ENCODE measurements at regions not wholly inside any gene's neighbourhood (a gene's known extent, or its start where the extent isn't known, plus 50 kb on each side); places are given as distances from the start of the nearest gene placed in this dataset.
"Not testable (repeated sequence)": the region's sequence is repeated elsewhere in the genome, so short reads cannot be mapped to it uniquely, and the experiment has no call there.

DNA sequence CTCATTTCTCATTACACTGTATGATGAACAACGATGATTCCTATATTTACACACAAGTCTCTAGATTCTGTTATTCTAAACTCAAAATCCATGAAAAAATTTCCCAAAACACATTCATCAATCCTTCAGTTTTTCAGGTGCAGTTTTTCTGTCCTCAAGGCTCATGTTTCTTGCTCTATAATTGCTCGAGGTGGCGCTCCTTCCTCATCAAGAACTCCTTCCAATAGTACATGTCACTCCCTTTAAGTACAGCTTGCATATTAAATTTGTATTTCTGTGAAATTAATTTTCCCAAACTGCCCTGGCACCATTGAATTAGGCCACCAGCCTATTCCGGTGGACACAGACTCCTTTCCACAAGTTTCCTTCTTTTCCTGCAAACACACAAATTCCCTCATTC, 188.7 kb upstream of the MINDY3 start:
- no peak overlapping the region for H4K5ac ChIP-seq (ENCODE audit: low read length)
- whole genome bisulfite sequencing (ENCODE audit: extremely low coverage, insufficient coverage, low lambda C conversion rate): no CpG with 5 or more reads among the region's 4 CpGs

DNA sequence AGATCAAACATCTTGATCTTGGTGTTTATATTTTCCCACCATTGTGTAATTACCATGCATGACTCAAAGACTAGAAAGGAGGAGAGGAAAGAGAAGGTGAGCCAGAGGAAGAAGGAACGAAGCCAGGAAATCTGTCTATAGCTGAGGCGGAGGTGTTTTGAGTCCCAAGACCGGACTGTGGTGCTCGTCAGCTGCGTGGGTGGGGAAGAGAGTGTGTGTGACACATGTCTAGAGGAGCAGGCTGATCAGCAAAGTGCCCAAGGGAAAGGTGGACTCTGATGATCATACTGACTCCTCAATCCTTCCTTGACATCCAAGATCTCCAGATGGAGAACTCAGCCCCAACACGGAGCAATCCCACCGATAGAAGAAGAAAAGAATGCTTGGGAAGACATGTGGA, 189.5 kb upstream of the MINDY3 start:
- no peak overlapping the region for H3K9ac ChIP-seq (ENCODE audit: low read length)
- H2BK120ac ChIP-seq (ENCODE audit: low read depth, low read length): no peak overlapping the region
- H3K4me1 ChIP-seq (ENCODE audit: control insufficient read depth, low read depth, low read length): no peaks in the 10 kb centered on the region
- H3K4me2 ChIP-seq (ENCODE audit: low read length): no peak overlapping the region
- H2BK5ac ChIP-seq (ENCODE audit: low read length): no peak overlapping the region
- no peak overlapping the region for H2AK5ac ChIP-seq (ENCODE audit: low read length)
- no CpG with 5 or more reads among the region's 7 CpGs for WGBS (ENCODE audit: extremely low coverage, insufficient coverage, low lambda C conversion rate)
- H3K4me3 ChIP-seq (ENCODE audit: low read length): no peak overlapping the region
- no peak overlapping the region for H4K5ac ChIP-seq (ENCODE audit: low read length)
- H3K56ac ChIP-seq (ENCODE audit: low read length): no peak overlapping the region
- H4K8ac ChIP-seq (ENCODE audit: low read depth, low read length): no peak overlapping the region
- no peaks in the 10 kb centered on the region for H3K79me2 ChIP-seq (ENCODE audit: control insufficient read depth, insufficient read depth, low read length)
- DNase-seq: no peak
- no peak overlapping the region for H3K27ac ChIP-seq (ENCODE audit: low read depth, low read length)
- no peaks in the 10 kb centered on the region for H3K79me1 ChIP-seq (ENCODE audit: low read length)
- no peak overlapping the region for H3K23ac ChIP-seq (ENCODE audit: low read length)
- no peak overlapping the region for H2BK15ac ChIP-seq (replicated peaks; ENCODE audit: low read depth)
- no peaks in the 10 kb centered on the region for H3K27me3 ChIP-seq (ENCODE audit: insufficient read depth, low read length, poor library complexity)
- H3K36me3 ChIP-seq (ENCODE audit: control insufficient read depth, insufficient read depth, low read length): no peaks in the 10 kb centered on the region
- no peak overlapping the region for H3K4ac ChIP-seq (ENCODE audit: low read depth, low read length)
- H3K18ac ChIP-seq (ENCODE audit: low read length): no peak overlapping the region

More for the DNA sequence above, 188.7 kb upstream of the MINDY3 start:
- Histone ChIP-seq H2BK15ac (replicated peaks; ENCODE audit: low read depth) (no peak overlapping the region), H3K79me2 (ENCODE audit: control insufficient read depth, insufficient read depth, low read length) (no peaks in the 10 kb centered on the region), H3K27me3 (ENCODE audit: insufficient read depth, low read length, poor library complexity) (no peaks in the 10 kb centered on the region), H3K4me1 (ENCODE audit: control insufficient read depth, low read depth, low read length) (no peaks in the 10 kb centered on the region), H3K4me3 (ENCODE audit: low read length) (no peak overlapping the region), H3K18ac (ENCODE audit: low read length) (no peak overlapping the region), H3K79me1 (ENCODE audit: low read length) (no peaks in the 10 kb centered on the region), H2BK5ac (ENCODE audit: low read length) (no peak overlapping the region), H3K23ac (ENCODE audit: low read length) (no peak overlapping the region), H3K9ac (ENCODE audit: low read length) (no peak overlapping the region), H3K4ac (ENCODE audit: low read depth, low read length) (no peak overlapping the region), H3K56ac (ENCODE audit: low read length) (no peak overlapping the region), H3K4me2 (ENCODE audit: low read length) (no peak overlapping the region), H4K8ac (ENCODE audit: low read depth, low read length) (no peak overlapping the region), H3K36me3 (ENCODE audit: control insufficient read depth, insufficient read depth, low read length) (no peaks in the 10 kb centered on the region), H3K27ac (ENCODE audit: low read depth, low read length) (no peak overlapping the region), H2AK5ac (ENCODE audit: low read length) (no peak overlapping the region), H2BK120ac (ENCODE audit: low read depth, low read length) (no peak overlapping the region)
- DNase-seq: no peak

DNA sequence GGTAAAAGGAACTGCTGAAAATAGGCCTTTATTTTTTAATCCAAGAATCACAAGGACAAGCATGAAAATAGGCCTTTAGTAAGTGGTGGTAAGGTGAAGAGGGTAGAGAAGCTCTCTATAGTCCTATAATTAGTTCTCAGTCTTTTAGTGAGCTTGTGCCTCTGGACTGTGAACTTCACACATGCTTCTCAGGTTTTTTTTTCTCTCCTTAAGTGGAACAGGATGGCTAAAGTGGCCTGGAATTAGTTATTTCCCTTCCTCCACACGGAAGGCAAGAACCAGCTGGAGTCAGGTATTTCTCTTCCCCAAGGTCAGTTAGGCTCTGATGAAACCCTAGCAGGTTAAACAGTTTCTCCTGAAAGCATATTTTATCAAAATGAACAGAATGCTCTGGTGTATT, 203.0 kb upstream of the MINDY3 start:
- WGBS (ENCODE audit: extremely low coverage, insufficient coverage, low lambda C conversion rate): no CpG with 5 or more reads among the region's 1 CpG
- Histone ChIP-seq H4K8ac (ENCODE audit: low read depth, low read length) (no peak overlapping the region), H3K79me2 (ENCODE audit: control insufficient read depth, insufficient read depth, low read length) (no peaks in the 10 kb centered on the region), H2BK15ac (replicated peaks; ENCODE audit: low read depth) (no peak overlapping the region), H3K56ac (ENCODE audit: low read length) (no peak overlapping the region), H3K4ac (ENCODE audit: low read depth, low read length) (no peak overlapping the region), H2AK5ac (ENCODE audit: low read length) (no peak overlapping the region), H3K4me1 (ENCODE audit: control insufficient read depth, low read depth, low read length) (no peaks in the 10 kb centered on the region), H3K27me3 (ENCODE audit: insufficient read depth, low read length, poor library complexity) (no peaks in the 10 kb centered on the region), H3K4me2 (ENCODE audit: low read length) (no peak overlapping the region), H4K5ac (ENCODE audit: low read length) (no peak overlapping the region), H3K27ac (ENCODE audit: low read depth, low read length) (no peak overlapping the region), H3K9ac (ENCODE audit: low read length) (no peak overlapping the region), H3K18ac (ENCODE audit: low read length) (no peak overlapping the region), H3K23ac (ENCODE audit: low read length) (no peak overlapping the region), H3K79me1 (ENCODE audit: low read length) (no peaks in the 10 kb centered on the region), H3K36me3 (ENCODE audit: control insufficient read depth, insufficient read depth, low read length) (no peaks in the 10 kb centered on the region), H3K4me3 (ENCODE audit: low read length) (no peak overlapping the region), H2BK120ac (ENCODE audit: low read depth, low read length) (no peak overlapping the region), H2BK5ac (ENCODE audit: low read length) (no peak overlapping the region)
- DNase-seq: peak; percentile 4

DNA sequence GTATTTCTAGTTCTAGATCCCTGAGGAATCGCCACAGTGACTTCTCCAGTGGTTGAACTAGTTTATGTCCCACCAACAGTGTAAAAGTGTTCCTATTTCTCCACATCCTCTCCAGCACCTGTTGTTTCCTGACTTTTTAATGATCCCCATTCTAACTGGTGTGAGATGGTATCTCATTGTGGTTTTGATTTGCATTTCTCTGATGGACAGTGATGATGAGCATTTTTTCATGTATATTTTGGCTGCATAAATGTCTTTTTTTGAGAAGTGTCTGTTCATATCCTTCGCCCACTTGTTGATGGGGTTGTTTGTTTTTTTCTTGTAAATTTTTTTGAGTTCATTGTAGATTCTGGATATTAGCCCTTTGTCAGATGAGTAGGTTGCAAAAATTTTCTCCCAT, 223.2 kb upstream of the MINDY3 start:
- H3K4me1 ChIP-seq (ENCODE audit: control insufficient read depth, low read depth, low read length); H2BK5ac ChIP-seq (ENCODE audit: low read length); H3K4me3 ChIP-seq (ENCODE audit: low read length); H3K27ac ChIP-seq (ENCODE audit: low read depth, low read length); H3K18ac ChIP-seq (ENCODE audit: low read length); H3K36me3 ChIP-seq (ENCODE audit: control insufficient read depth, insufficient read depth, low read length); H3K4ac ChIP-seq (ENCODE audit: low read depth, low read length); H3K56ac ChIP-seq (ENCODE audit: low read length); H3K79me1 ChIP-seq (ENCODE audit: low read length); H2AK5ac ChIP-seq (ENCODE audit: low read length); H3K4me2 ChIP-seq (ENCODE audit: low read length); H4K5ac ChIP-seq (ENCODE audit: low read length); H3K27me3 ChIP-seq (ENCODE audit: insufficient read depth, low read length, poor library complexity); H2BK120ac ChIP-seq (ENCODE audit: low read depth, low read length); DNase-seq; H3K79me2 ChIP-seq (ENCODE audit: control insufficient read depth, insufficient read depth, low read length); H3K9ac ChIP-seq (ENCODE audit: low read length); H3K23ac ChIP-seq (ENCODE audit: low read length); H4K8ac ChIP-seq (ENCODE audit: low read depth, low read length); H2BK15ac ChIP-seq (replicated peaks; ENCODE audit: low read depth): not testable (repeated sequence)
- no CpG with 5 or more reads among the region's 2 CpGs for WGBS (ENCODE audit: extremely low coverage, insufficient coverage, low lambda C conversion rate)

DNA sequence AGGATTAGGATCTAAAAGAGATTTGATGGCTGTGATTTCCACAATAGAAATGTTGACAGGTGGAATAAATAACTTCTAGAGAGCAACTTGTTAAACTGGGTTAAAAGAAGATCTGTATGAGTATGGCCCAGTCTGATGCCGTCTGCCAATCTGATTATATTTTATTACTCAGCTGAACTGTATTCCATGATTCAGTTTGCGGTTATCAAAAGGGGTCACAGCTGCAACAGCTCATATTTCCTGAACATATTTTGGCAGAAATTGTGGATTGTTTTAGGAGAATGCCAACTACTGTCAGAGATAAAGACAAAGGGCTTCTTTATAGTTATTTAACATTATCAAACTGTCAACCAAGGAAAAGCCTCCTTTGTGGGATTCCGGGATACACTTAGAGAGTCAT, 244.8 kb upstream of the MINDY3 start:
- Histone ChIP-seq H2AK5ac (ENCODE audit: low read length) (no peak overlapping the region), H3K18ac (ENCODE audit: low read length) (no peak overlapping the region), H3K4me3 (ENCODE audit: low read length) (no peak overlapping the region), H3K4me1 (ENCODE audit: control insufficient read depth, low read depth, low read length) (no peaks in the 10 kb centered on the region), H4K5ac (ENCODE audit: low read length) (no peak overlapping the region), H3K23ac (ENCODE audit: low read length) (no peak overlapping the region), H3K36me3 (ENCODE audit: control insufficient read depth, insufficient read depth, low read length) (no peaks in the 10 kb centered on the region), H2BK15ac (replicated peaks; ENCODE audit: low read depth) (no peak overlapping the region), H3K79me2 (ENCODE audit: control insufficient read depth, insufficient read depth, low read length) (no peaks in the 10 kb centered on the region), H3K79me1 (ENCODE audit: low read length) (no peaks in the 10 kb centered on the region), H2BK120ac (ENCODE audit: low read depth, low read length) (no peak overlapping the region), H3K4ac (ENCODE audit: low read depth, low read length) (no peak overlapping the region), H3K27ac (ENCODE audit: low read depth, low read length) (no peak overlapping the region), H3K9ac (ENCODE audit: low read length) (no peak overlapping the region), H3K4me2 (ENCODE audit: low read length) (no peak overlapping the region), H3K27me3 (ENCODE audit: insufficient read depth, low read length, poor library complexity) (no peaks in the 10 kb centered on the region), H3K56ac (ENCODE audit: low read length) (no peak overlapping the region), H2BK5ac (ENCODE audit: low read length) (no peak overlapping the region), H4K8ac (ENCODE audit: low read depth, low read length) (no peak overlapping the region)
- DNase-seq: no peak
- no CpG with 5 or more reads among the region's 3 CpGs for WGBS (ENCODE audit: extremely low coverage, insufficient coverage, low lambda C conversion rate)

DNA sequence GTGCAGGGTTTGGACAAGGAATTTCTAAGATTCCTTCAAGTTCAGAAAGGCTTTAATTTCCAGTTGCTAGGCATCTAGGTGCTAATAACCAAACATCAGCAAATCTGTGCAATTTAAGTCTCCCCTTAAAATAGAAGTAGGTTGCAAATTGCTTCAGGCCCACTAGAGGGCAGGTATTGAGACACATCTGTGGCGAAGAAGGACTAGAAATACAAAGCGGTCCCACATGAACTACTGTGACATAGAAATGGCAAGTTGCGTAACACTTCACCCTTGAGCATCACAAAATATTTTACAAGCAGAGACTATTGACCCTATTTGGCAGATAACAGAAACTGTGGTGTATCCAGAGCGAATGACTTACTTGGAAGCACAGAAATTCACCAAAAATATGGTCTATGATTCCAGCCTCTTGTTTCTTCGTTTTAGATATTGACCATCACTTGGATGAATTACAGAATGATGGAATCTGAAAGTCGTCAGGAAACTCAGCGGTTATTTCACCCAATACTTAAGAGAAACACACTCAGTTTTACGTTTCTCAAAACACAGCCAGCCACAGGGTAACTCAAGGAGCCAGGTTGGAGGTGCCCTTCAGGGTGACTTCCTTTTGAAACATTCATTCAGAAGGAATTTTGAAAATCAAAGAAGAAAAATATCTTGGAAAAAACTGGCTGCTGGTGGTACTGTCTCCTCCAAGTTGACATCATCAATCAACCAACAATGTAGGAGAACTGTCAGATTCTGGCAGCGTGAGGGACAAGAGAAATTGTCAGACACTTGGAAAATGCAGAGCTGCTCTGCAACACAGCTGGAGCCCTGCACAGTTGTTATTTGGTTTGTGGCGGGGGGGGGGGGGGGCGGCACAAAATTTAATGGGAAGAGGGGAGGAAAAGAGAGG, 256.3 kb upstream of the MINDY3 start:
- peak; percentile 62 for DNase-seq

More for the DNA sequence above, 256.3 kb upstream of the MINDY3 start:
- Histone ChIP-seq H3K4me3 (ENCODE audit: low read length) (no peak overlapping the region), H4K5ac (ENCODE audit: low read length) (no peak overlapping the region), H3K27ac (ENCODE audit: low read depth, low read length) (no peak overlapping the region), H3K4me1 (ENCODE audit: control insufficient read depth, low read depth, low read length) (no peaks in the 10 kb centered on the region), H3K9ac (ENCODE audit: low read length) (no peak overlapping the region), H3K23ac (ENCODE audit: low read length) (no peak overlapping the region), H3K56ac (ENCODE audit: low read length) (no peak overlapping the region), H2AK5ac (ENCODE audit: low read length) (no peak overlapping the region), H2BK5ac (ENCODE audit: low read length) (no peak overlapping the region), H3K79me2 (ENCODE audit: control insufficient read depth, insufficient read depth, low read length) (no peaks in the 10 kb centered on the region), H3K4me2 (ENCODE audit: low read length) (no peak overlapping the region), H4K8ac (ENCODE audit: low read depth, low read length) (no peak overlapping the region), H3K4ac (ENCODE audit: low read depth, low read length) (no peak overlapping the region), H3K79me1 (ENCODE audit: low read length) (no peaks in the 10 kb centered on the region), H2BK120ac (ENCODE audit: low read depth, low read length) (no peak overlapping the region), H3K36me3 (ENCODE audit: control insufficient read depth, insufficient read depth, low read length) (no peaks in the 10 kb centered on the region), H3K18ac (ENCODE audit: low read length) (no peak overlapping the region), H3K27me3 (ENCODE audit: insufficient read depth, low read length, poor library complexity) (no peaks in the 10 kb centered on the region), H2BK15ac (replicated peaks; ENCODE audit: low read depth) (no peak overlapping the region)
- WGBS (ENCODE audit: extremely low coverage, insufficient coverage, low lambda C conversion rate): no CpG with 5 or more reads among the region's 11 CpGs

All from mesendoderm (in vitro differentiated cells).